M059J (cell line): ENCODE measurements at regions not wholly inside any gene's neighbourhood (a gene's known extent, or its start where the extent isn't known, plus 50 kb on each side); places are given as distances from the start of the nearest gene placed in this dataset.
"Not testable (repeated sequence)": the region's sequence is repeated elsewhere in the genome, so short reads cannot be mapped to it uniquely, and the experiment has no call there.

Source experiments
- DNase-seq: peaks from one replicate; pipeline ENCODE4 v3.0.0-alpha.2; 2012; ENCODE audit warnings: low read depth

DNA sequence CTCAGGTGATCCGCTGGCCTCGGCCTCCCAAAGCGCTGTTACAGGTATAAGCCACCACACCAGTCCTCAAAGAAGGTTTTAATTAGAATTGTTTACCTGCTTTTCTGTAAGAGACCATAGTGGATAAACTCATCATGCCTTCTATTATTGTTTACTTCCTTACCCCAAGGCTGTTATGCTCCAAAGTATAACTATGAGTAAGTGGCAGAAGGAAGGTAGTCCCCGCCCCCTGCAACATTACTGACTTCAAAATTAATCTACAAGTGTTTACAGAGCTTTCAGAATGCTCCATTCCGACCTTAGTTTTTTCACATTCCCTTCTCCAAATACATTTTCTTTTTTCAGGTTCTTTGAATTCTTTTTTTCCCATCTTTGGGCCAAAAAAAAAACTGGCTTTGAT is 480.5 kb upstream of the NOX3 start:
- no peak for DNase-seq

DNA sequence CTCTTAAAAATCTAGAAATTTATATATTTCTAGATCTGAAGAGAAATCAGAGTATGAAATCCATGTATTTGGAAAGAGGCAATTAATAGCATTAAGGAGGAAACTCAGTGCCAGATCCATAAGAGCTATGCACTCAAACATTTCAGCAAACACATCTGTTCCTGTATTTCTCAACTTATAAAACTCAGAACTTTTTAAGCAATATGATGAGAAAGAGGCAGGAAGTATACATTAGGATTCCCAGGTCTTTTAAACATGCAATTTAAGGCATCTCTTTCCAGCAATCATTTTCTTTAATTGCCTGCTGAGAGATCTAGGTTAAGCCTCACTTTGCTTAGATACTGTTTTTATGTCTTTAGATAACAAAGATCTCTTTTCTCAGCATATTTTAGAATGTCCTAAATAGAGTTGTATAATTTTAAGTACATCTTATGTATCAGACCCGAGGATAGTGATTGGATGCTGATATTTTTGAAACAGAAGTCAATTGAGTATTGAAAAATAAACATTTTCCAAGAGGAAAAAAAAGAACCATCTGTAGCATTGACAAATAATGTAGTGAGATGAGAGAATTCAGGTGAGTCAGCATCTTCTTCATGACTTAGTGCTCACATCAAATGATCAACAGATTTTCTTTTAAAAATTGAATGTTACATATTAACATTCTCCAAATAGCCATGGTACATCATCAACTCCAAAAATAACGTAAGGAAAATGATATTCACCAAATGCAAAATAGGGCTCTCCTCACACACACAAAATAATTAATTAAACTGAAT is 461.4 kb upstream of the NOX3 start:
- no peak for DNase-seq

DNA sequence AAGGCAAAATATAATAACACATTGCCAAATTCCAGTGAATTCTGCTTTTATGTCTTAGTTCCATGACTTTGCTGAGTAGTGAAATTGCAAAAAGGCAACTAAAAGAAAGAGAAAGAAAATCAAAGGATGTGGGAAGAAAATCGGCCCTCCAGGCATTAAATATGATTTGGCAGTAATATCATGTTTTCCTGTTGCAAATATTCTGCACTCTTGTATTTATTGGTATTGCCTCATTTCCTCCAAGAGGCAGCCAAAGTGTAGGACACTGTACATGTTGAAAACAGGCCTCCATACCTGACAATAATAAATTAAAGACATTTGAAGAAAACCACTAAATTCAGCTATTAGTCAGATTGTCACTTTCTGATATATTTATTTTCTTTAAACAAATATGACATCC is 460.0 kb upstream of the NOX3 start:
- DNase-seq: peak; percentile 4

DNA sequence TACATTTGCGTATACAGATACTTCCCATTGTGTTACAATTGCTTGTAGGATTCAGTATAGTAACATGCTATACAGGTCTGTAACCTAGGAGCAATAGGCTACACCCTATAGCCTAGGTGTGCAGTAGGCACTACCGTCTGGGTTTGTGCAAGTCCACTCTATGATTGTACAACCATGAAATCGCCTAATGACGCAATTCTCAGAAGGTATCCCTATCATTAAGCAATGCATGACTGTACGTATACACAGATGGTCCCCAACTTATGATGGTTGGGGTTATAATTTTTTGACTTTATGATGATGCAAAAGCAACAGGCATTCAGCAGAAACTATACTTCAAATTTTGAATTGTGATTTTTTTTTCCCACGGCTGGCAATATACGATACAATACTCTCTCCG is 458.2 kb upstream of the NOX3 start:
- no peak for DNase-seq

- no peak for DNase-seq
These were observed 454.1 kb upstream of the NOX3 start for GRCh38 chr6:155909710-155910109.

- DNase-seq: peak; percentile 65
These were observed 440.0 kb upstream of the NOX3 start for GRCh38 chr6:155895641-155896040.

DNA sequence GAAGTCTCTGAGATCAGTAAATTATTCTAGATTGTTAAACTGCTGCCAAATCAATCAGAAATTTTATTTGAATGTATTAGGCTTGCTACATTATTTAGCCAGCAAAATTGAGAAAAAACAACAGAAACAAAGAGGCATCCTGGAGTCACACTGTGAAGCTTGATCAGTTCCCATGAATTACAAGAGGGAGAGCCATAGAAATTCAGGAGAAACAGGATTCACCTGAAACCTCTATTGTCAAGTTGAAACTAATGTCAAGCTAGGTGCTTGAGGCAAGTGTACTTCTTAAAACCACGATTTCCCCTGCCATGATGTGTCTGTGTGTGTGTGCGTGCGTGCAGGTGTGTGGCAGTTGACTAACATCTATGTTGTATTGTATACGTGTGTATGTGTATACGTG is 439.1 kb upstream of the NOX3 start:
- DNase-seq: no peak

- DNase-seq: no peak
These were observed 438.6 kb upstream of the NOX3 start for GRCh38 chr6:155894262-155894661.

GRCh38 chr6:155890409-155890808 is 434.8 kb upstream of the NOX3 start:
- DNase-seq: no peak

DNA sequence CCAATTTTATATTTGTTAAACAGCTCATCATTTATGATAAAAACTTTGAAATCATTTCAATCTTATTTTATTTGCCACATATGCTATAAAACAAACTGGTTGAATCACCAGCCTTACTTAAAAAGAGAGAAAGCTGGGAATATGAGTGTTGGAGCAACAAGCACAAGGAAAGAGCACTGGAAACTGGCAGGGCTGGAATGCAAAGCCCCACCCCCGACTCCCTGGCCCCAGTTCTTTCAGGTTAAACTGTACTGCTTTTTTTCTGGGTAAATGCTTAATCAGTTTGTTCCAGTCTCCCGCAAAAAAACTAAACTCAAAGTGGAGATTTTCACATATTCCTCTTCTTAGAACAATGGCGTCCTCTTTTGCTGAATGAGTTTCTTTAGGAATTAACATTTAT is 433.8 kb upstream of the NOX3 start:
- DNase-seq: no peak

GRCh38 chr6:155887421-155887820 is 431.8 kb upstream of the NOX3 start:
- no peak for DNase-seq

GRCh38 chr6:155883741-155884140 is 428.1 kb upstream of the NOX3 start:
- peak; percentile 83 for DNase-seq

GRCh38 chr6:155883334-155883731 is 427.7 kb upstream of the NOX3 start:
- no peak for DNase-seq

GRCh38 chr6:155882527-155883333 is 427.1 kb upstream of the NOX3 start:
- peak; percentile 31 for DNase-seq

DNA sequence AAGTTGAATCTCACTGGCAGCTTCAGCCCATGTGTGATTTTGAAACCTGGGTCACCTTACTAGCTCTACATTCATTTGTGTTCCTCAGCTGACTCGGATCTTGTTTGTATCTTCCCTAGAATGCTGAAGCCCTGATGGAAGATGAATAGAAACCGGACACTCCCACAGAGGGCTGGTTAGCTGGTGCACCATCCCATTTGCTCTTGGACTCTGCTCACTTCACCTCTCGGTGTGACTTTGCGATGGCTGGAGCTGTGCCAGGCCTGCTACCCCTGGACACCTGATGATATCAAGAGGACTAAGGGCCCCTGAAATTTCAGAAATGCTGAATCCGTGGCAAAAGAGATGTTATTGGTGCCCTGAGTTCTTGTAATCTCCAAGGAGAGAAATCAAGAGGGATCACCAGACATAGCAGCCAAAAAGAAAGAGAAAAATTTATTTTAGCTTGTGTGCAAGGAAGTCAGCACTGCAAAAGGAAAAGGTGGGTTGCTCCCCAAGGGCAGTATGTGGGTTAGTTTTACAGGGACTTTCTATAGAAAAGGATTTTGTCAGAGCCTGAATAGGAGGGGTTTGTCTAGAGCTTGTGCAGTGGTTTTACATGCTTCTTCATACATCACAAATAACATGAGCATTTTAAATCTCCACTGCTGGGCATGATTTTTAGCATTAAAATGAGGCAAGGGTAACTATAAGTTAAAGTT is 426.3 kb upstream of the NOX3 start:
- no peak for DNase-seq

DNA sequence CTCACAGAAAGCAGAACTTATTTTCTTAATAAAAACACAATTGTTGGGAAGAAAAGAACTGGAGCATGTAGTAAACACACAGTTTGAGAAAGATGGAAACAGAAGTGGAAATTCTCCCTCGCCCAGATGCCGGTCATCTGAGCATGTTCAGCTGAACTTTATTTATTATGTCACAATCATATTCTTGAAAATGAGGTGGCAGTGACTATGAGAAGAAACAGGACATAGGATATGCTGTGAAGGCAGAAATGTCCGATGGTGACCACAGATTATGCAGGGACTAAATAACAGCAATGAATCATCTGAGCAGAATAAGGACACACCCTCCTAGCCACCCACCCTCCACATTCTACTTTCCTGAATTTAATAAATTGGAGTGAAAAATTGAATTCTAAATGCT is 425.3 kb upstream of the NOX3 start:
- DNase-seq: peak; percentile 75

DNA sequence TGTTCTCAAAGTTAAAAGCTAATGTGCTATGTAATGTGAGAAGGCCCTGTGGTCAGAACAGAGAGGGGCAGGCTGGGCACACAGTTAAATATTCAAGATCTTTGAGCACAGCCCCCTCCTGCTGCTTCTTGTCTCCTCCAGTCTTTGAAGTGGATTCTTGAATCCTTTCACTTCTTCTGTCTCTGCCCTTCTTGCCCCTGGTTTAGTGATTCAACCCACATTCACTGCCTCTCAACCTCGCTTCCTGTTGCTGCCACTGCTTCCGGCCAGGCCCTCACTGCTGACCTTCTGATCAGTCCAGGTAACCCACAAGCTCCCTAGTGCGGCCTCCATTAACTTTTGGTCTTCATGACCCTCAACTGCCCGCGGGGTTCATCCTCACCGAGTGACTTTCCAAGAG is 417.3 kb upstream of the NOX3 start:
- DNase-seq: peak; percentile 28

- no peak for DNase-seq
These were observed 412.0 kb upstream of the NOX3 start for GRCh38 chr6:155867682-155868081.

DNA sequence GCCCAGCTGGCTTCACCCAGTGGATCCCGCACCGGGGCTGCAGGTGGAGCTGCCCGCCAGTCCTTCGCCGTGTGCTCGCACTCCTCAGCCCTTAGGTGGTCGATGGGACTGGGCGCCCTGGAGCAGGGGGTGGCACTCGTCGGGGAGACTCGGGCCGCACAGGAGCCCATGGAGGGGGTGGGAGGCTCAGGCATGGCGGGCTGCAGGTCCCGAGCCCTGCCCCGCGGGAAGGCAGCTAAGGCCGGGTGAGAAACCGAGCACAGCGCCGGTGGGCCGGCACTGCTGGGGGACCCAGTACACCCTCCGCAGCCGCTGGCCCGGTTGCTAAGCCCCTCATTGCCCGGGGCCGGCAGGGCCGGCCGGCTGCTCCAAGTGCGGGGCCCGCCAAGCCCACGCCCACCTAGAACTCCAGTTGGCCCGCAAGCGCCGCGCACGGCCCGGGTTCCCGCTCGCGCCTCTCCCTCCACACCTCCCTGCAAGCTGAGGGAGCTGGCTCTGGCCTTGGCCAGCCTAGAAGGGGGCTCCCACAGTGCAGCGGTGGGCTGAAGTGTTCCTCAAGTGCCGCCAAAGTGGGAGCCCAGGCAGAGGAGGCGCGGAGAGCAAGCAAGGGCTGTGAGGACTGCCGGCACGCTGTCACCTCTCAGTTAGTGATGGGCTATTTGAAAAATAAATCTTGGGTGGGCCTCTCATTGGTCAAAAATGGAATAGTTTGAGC is 411.2 kb upstream of the NOX3 start:
- DNase-seq: not testable (repeated sequence)

DNA sequence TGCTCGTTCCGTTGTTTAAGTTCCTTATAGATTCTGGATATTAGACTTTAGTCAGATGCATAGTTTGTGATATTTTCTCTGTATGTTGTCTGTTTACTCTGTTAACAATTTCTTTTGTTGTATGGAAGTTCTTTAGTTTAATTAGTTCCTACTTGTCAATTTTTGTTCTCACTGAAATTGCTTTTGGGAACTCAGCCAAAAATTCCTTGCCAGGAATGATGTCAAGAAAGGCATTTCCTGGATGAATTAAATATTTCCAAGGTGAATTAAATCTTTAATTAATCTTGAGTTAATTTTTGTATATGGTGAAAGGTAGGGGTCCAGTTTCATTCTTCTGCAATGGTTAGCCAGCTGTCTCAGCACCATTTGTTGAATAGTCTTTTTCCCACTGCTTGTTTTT is 406.2 kb upstream of the NOX3 start:
- DNase-seq: peak; percentile 36

DNA sequence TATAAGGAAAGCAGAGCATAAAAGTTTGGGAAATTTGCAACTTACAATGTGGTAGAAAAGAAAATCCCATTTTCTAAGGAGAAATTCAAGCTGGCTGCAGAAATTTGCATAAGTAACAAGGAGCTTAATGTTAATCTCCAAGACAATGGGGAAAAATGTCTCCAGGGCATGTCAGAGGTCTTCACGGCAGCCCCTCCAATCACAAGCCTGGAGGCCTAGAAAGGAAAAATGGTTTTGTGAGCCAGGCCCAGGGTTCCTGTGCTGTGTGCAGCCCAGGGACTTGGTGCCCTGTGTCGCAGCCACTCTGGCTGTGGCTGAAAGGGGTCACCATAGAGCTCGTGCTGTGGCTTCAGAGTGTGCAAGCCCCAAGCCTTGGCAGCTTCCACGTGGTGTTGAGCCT is 403.3 kb upstream of the NOX3 start:
- DNase-seq: not testable (repeated sequence)

GRCh38 chr6:155854787-155855186 is 399.1 kb upstream of the NOX3 start:
- DNase-seq: no peak
